ENCODE measurements at regions not wholly inside any gene's neighbourhood (a gene's known extent, or its start where the extent isn't known, plus 50 kb on each side); places are given as distances from the start of the nearest gene placed in this dataset.
"Not testable (repeated sequence)": the region's sequence is repeated elsewhere in the genome, so short reads cannot be mapped to it uniquely, and the experiment has no call there.

GRCh38 chr4:3909616-3910015, 143.4 kb downstream of the ADRA2C start:
- TF ChIP-seq CTCF (IDR thresholded peaks at IDR 0.05); ZFX (IDR thresholded peaks at IDR 0.05; ENCODE audit: borderline replicate concordance): not testable (repeated sequence)

Measured in 22Rv1 (cell line).